Amygdala (tissue), 56 donors: ENCODE measurements at regions not wholly inside any gene's neighbourhood (a gene's known extent, or its start where the extent isn't known, plus 50 kb on each side); places are given as distances from the start of the nearest gene placed in this dataset.
A peak's percentile ranks its signal among the peaks of the same experiment; 100 is the strongest.

Experiments used
- DNase-seq, 56 donors: peaks; one replicate each; lab custom pipeline; 2025; lab: John Stamatoyannopoulos, UW

GRCh38 chrX:15191830-15192229 lies 78.1 kb downstream of the ASB9 start:
- no peak for DNase-seq

- DNase-seq: no peak
Observed at GRCh38 chrX:15188039-15188438, 81.8 kb downstream of the ASB9 start.

- no peak for DNase-seq
Observed at GRCh38 chrX:15177316-15177715, 92.6 kb downstream of the ASB9 start.

GRCh38 chrX:15173411-15173810 lies 96.5 kb downstream of the ASB9 start:
- DNase-seq: no peak

GRCh38 chrX:15170927-15171326 lies 99.0 kb downstream of the ASB9 start:
- no peak for DNase-seq

- DNase-seq: peak in 1 of 56 donors; percentile 0
Observed at GRCh38 chrX:15167826-15168225, 102.1 kb downstream of the ASB9 start.

GRCh38 chrX:15165832-15166231 lies 104.1 kb downstream of the ASB9 start:
- DNase-seq: no peak

GRCh38 chrX:15163131-15163530 lies 106.8 kb downstream of the ASB9 start:
- DNase-seq: no peak

GRCh38 chrX:15160558-15161095 lies 109.3 kb downstream of the ASB9 start:
- no peak for DNase-seq

GRCh38 chrX:15158736-15159406 lies 111.0 kb downstream of the ASB9 start:
- DNase-seq: no peak

GRCh38 chrX:15158350-15158735 lies 111.5 kb downstream of the ASB9 start:
- no peak for DNase-seq

GRCh38 chrX:15157624-15158023 lies 112.3 kb downstream of the ASB9 start:
- no peak for DNase-seq

- DNase-seq: no peak
Observed at GRCh38 chrX:15151267-15152186, 118.4 kb downstream of the ASB9 start.

GRCh38 chrX:15150586-15150985 lies 119.3 kb downstream of the ASB9 start:
- DNase-seq: no peak

- DNase-seq: no peak
Observed at GRCh38 chrX:15146515-15146914, 123.4 kb downstream of the ASB9 start.

GRCh38 chrX:15143825-15144121 lies 126.1 kb downstream of the ASB9 start:
- DNase-seq: no peak

- peak in 25 of 56 donors; percentile 0 to 38 (median 1) for DNase-seq
Observed at GRCh38 chrX:15143050-15143824, 126.6 kb downstream of the ASB9 start.

GRCh38 chrX:15142084-15142715 lies 127.7 kb downstream of the ASB9 start:
- no peak for DNase-seq

- DNase-seq: no peak
Observed at GRCh38 chrX:15136795-15137194, 133.1 kb downstream of the ASB9 start.

GRCh38 chrX:15129412-15129811 lies 140.5 kb downstream of the ASB9 start:
- no peak for DNase-seq

GRCh38 chrX:15128861-15129260 lies 141.0 kb downstream of the ASB9 start:
- DNase-seq: no peak
